ENCODE measurements at regions not wholly inside any gene's neighbourhood (a gene's known extent, or its start where the extent isn't known, plus 50 kb on each side); places are given as distances from the start of the nearest gene placed in this dataset.

DNA sequence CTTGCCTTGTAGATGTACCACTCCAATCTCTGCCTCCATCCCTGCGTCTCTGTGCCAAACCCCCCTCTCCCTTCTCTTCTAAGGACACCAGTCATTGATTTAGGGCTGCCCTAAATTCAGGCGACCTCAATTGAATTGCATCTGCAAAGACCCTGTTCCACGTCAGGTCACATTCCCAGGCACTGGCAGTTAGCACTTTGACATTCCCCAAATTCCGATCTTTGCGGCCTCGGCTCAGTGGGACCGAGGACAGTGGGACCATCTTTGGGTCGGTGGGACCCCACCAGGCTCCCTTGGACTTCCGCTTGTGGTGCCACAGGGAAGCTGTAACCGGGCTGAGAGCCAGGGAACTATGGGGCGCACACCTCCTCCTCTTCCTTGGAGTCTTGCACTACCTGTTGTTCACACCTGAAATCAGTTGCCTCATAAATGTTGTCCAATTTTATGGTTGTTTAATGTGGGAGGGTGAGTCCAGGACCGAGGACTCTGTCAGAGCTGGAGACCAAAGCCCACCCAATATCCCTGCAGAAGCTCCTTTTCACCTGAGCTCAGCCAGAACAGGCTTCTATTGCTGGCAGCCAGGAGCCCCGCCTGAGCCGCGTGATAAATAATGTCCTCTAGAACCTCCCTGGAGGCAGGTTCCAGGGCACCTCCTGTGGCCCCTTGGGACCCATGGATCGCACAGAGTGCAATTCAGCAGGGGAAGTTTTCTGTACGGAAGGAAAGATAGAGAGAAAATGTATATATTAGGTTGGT lies 271.6 kb downstream of the EIPR1 start:
- TF ChIP-seq, protein P1, sequence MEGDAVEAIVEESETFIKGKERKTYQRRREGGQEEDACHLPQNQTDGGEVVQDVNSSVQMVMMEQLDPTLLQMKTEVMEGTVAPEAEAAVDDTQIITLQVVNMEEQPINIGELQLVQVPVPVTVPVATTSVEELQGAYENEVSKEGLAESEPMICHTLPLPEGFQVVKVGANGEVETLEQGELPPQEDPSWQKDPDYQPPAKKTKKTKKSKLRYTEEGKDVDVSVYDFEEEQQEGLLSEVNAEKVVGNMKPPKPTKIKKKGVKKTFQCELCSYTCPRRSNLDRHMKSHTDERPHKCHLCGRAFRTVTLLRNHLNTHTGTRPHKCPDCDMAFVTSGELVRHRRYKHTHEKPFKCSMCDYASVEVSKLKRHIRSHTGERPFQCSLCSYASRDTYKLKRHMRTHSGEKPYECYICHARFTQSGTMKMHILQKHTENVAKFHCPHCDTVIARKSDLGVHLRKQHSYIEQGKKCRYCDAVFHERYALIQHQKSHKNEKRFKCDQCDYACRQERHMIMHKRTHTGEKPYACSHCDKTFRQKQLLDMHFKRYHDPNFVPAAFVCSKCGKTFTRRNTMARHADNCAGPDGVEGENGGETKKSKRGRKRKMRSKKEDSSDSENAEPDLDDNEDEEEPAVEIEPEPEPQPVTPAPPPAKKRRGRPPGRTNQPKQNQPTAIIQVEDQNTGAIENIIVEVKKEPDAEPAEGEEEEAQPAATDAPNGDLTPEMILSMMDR (IDR thresholded peaks at IDR 0.05) = no peak
- no peak for TF ChIP-seq POLR2A (IDR thresholded peaks at IDR 0.05)
